ENCODE measurements at regions not wholly inside any gene's neighbourhood (a gene's known extent, or its start where the extent isn't known, plus 50 kb on each side); places are given as distances from the start of the nearest gene placed in this dataset.
A peak's percentile ranks its signal among the peaks of the same experiment; 100 is the strongest.

DNA sequence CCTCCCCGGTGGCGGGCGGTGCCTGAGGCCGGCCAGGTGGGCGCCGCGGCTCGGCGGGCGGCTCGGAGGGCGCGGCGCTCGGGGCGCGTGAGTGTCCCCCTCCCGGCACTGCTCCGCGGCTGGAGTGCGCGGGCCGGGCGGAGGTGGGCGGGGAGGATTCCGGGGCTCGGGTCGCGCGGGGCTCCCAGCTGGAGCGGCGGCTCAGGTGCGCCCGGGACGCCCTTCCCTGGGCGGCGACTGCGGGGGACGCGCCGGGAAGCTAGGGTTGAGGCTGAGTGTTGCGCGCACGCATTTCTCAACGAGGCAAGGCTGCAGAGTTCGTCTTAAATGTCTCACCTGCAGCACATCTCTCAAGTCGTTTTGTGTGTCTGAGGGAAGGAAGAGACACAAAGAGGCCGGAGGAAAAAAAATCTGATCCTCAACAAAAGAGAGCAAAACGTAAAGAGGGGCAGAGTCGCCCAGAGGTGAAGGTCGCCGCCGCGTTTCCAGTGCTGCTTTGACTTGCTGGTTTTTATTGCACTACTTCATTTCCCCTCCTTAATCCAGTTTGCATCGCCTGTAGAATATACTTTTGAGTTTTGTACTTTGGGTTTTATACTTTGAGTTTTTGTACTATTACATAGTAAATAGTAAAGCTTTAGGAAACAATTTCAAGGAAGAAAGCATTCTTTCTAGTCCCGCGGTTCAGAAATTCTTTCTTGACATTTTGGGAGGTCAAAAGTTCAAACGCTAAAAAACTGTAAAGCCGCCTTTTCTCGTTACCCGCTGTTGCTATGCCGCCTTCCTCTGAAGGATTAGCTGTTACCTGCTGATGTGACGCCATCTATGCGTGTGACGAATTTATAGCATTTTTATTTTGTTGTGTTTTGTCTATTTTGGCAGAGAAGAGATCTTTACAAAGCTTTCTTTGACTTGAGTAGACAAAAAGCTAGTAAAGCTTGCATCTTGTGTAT lies 106.5 kb upstream of the STOX2 start:
- no peaks in the 10 kb centered on the region for H3K36me3 ChIP-seq (replicated peaks in 1 of 2; ENCODE audit: control insufficient read depth in 1 of 2, insufficient read depth in 2 of 2, low read length in 2 of 2)
- WGBS (ENCODE audit: low lambda C conversion rate) = 6% methylated on average over 32 of the region's 65 CpGs
- H3K79me2 ChIP-seq (ENCODE audit: insufficient read depth, low read length) = no peaks in the 10 kb centered on the region
- H3K9me3 ChIP-seq (ENCODE audit: low read length) = peaks cover 13% of the 10 kb centered on the region
- peaks cover 0 to 55% of the 10 kb centered on the region in 2 experiments; a peak in 3 of 5 replicates for H3K27me3 ChIP-seq (ENCODE audit: control insufficient read depth in 1 of 2, insufficient read depth in 2 of 2, low read length in 2 of 2)
- FAIRE-seq (no peak), ATAC-seq (peak; percentile 35; the same call in 2 of the 3 replicates), DNase-seq (ENCODE audit: low spot score) (no peak)
- H3K27ac ChIP-seq (ENCODE audit: extremely low read length, insufficient read depth, low read length) = no peak overlapping the region
- H4K20me1 ChIP-seq (ENCODE audit: insufficient read depth, low read length) = no peaks in the 10 kb centered on the region
- TF ChIP-seq ISX (CRISPR knock-in tag; conservative IDR thresholded peaks at IDR 0.05) (no peak), SPEN (CRISPR knock-in tag; IDR thresholded peaks at IDR 0.05; ENCODE audit: low read depth) (no peak), ZNF224 (CRISPR knock-in tag; IDR thresholded peaks at IDR 0.05) (no peak), ZNF577 (CRISPR knock-in tag; IDR thresholded peaks at IDR 0.05; ENCODE audit: borderline replicate concordance, low read depth) (no peak), ZNF562 (CRISPR knock-in tag; IDR thresholded peaks at IDR 0.05; ENCODE audit: borderline replicate concordance) (no peak), ZMYM4 (CRISPR knock-in tag; IDR thresholded peaks at IDR 0.05) (no peak), MAF1 (CRISPR knock-in tag; IDR thresholded peaks at IDR 0.05; ENCODE audit: borderline replicate concordance) (no peak), MYC (CRISPR knock-in tag; IDR thresholded peaks at IDR 0.05; ENCODE audit: borderline replicate concordance) (no peak), NCOA1 (CRISPR knock-in tag; IDR thresholded peaks at IDR 0.05) (no peak), ARNT2 (CRISPR knock-in tag; IDR thresholded peaks at IDR 0.05; ENCODE audit: low read depth) (no peak), RBFOX2 (IDR thresholded peaks at IDR 0.05; ENCODE audit: low read depth, low read length) (no peak), RBM39 (IDR thresholded peaks at IDR 0.05; ENCODE audit: low read depth, low read length, poor library complexity, severe bottlenecking) (no peak)
- TF ChIP-seq, protein P1, sequence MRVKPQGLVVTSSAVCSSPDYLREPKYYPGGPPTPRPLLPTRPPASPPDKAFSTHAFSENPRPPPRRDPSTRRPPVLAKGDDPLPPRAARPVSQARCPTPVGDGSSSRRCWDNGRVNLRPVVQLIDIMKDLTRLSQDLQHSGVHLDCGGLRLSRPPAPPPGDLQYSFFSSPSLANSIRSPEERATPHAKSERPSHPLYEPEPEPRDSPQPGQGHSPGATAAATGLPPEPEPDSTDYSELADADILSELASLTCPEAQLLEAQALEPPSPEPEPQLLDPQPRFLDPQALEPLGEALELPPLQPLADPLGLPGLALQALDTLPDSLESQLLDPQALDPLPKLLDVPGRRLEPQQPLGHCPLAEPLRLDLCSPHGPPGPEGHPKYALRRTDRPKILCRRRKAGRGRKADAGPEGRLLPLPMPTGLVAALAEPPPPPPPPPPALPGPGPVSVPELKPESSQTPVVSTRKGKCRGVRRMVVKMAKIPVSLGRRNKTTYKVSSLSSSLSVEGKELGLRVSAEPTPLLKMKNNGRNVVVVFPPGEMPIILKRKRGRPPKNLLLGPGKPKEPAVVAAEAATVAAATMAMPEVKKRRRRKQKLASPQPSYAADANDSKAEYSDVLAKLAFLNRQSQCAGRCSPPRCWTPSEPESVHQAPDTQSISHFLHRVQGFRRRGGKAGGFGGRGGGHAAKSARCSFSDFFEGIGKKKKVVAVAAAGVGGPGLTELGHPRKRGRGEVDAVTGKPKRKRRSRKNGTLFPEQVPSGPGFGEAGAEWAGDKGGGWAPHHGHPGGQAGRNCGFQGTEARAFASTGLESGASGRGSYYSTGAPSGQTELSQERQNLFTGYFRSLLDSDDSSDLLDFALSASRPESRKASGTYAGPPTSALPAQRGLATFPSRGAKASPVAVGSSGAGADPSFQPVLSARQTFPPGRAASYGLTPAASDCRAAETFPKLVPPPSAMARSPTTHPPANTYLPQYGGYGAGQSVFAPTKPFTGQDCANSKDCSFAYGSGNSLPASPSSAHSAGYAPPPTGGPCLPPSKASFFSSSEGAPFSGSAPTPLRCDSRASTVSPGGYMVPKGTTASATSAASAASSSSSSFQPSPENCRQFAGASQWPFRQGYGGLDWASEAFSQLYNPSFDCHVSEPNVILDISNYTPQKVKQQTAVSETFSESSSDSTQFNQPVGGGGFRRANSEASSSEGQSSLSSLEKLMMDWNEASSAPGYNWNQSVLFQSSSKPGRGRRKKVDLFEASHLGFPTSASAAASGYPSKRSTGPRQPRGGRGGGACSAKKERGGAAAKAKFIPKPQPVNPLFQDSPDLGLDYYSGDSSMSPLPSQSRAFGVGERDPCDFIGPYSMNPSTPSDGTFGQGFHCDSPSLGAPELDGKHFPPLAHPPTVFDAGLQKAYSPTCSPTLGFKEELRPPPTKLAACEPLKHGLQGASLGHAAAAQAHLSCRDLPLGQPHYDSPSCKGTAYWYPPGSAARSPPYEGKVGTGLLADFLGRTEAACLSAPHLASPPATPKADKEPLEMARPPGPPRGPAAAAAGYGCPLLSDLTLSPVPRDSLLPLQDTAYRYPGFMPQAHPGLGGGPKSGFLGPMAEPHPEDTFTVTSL (CRISPR knock-in tag; IDR thresholded peaks at IDR 0.05; ENCODE audit: borderline replicate concordance) = no peak
- no TSS peak for BruUV-seq (replicated peaks)
- peak overlapping the region; percentile 61 for H3K4me2 ChIP-seq (ENCODE audit: low read depth, low read length)
- POLR2A ChIA-PET = no interaction called here
- no peak overlapping the region for H2AFZ ChIP-seq (ENCODE audit: low read length)
- CTCF ChIA-PET (ENCODE audit: low intra/inter-chr PET ratio, low total read pairs) = no interaction called here
- intact Hi-C loops (cut with micrococcal nuclease; ENCODE audit: unreplicated experiment) = loop anchor here (5.0 kb wide), 1 partner anchor 326 kb away; no protein-coding TSS in a partner anchor
- in situ Hi-C loops (cut with HindIII; ENCODE audit: extremely low pct_ligation_motif_present, low pct_unique_long_range_greater_than_20kb) = no loop called here
- peak overlapping the region; percentile 16 to 66 (median 34); a peak in 4 of 6 replicates for H3K4me3 ChIP-seq (replicated peaks in 1 of 3; ENCODE audit: insufficient read depth in 1 of 3, low read depth in 2 of 3, low read length in 3 of 3)
- peaks cover 15% of the 10 kb centered on the region for H3K4me1 ChIP-seq (ENCODE audit: insufficient read depth, low read length)
- H3K9ac ChIP-seq (ENCODE audit: insufficient read depth, low read depth, low read length) = no peak overlapping the region

All from HepG2 (cell line).